ENCODE measurements at regions not wholly inside any gene's neighbourhood (a gene's known extent, or its start where the extent isn't known, plus 50 kb on each side); places are given as distances from the start of the nearest gene placed in this dataset.

- no peak for DNase-seq
- H3K9me3 Mint-ChIP-seq = peaks cover 0 to 11% (median 2%) of the 10 kb centered on the region in 6 donors
- H3K4me1 Mint-ChIP-seq = no peaks in the 10 kb centered on the region
- no peak overlapping the region for H3K4me3 Mint-ChIP-seq
- H3K27ac Mint-ChIP-seq = no peak overlapping the region
- H3K36me3 Mint-ChIP-seq = no peaks in the 10 kb centered on the region
- H3K27me3 Mint-ChIP-seq (ENCODE audit: low read depth in 3 of 3) = peaks cover 0 to 2% (median 0%) of the 10 kb centered on the region in 3 donors
Observed at GRCh38 chr1:69504730-69505252, 62.9 kb upstream of the LRRC7 start.

- Mint-ChIP-seq H3K36me3 (no peaks in the 10 kb centered on the region), H3K9me3 (peaks cover 0 to 11% (median 4%) of the 10 kb centered on the region in 6 donors), H3K27me3 (ENCODE audit: low read depth in 3 of 3) (no peaks in the 10 kb centered on the region), H3K4me3 (no peak overlapping the region), H3K27ac (no peak overlapping the region), H3K4me1 (no peaks in the 10 kb centered on the region)
- no peak for DNase-seq
Observed at GRCh38 chr1:69506311-69506710, 61.4 kb upstream of the LRRC7 start.

GRCh38 chr1:69506721-69507120 lies 61.0 kb upstream of the LRRC7 start:
- DNase-seq = no peak
- H3K36me3 Mint-ChIP-seq = no peaks in the 10 kb centered on the region
- peaks cover 0 to 11% (median 4%) of the 10 kb centered on the region in 6 donors for H3K9me3 Mint-ChIP-seq
- no peaks in the 10 kb centered on the region for H3K4me1 Mint-ChIP-seq
- no peak overlapping the region for H3K4me3 Mint-ChIP-seq
- no peaks in the 10 kb centered on the region for H3K27me3 Mint-ChIP-seq (ENCODE audit: low read depth in 3 of 3)
- no peak overlapping the region for H3K27ac Mint-ChIP-seq

GRCh38 chr1:69510026-69510425 lies 57.7 kb upstream of the LRRC7 start:
- no peak for DNase-seq
- H3K4me3 Mint-ChIP-seq = no peak overlapping the region
- H3K9me3 Mint-ChIP-seq = peaks cover 3 to 22% (median 8%) of the 10 kb centered on the region in 6 donors
- no peaks in the 10 kb centered on the region for H3K4me1 Mint-ChIP-seq
- H3K27me3 Mint-ChIP-seq (ENCODE audit: low read depth in 3 of 3) = no peaks in the 10 kb centered on the region
- no peak overlapping the region for H3K27ac Mint-ChIP-seq
- H3K36me3 Mint-ChIP-seq = no peaks in the 10 kb centered on the region

DNA sequence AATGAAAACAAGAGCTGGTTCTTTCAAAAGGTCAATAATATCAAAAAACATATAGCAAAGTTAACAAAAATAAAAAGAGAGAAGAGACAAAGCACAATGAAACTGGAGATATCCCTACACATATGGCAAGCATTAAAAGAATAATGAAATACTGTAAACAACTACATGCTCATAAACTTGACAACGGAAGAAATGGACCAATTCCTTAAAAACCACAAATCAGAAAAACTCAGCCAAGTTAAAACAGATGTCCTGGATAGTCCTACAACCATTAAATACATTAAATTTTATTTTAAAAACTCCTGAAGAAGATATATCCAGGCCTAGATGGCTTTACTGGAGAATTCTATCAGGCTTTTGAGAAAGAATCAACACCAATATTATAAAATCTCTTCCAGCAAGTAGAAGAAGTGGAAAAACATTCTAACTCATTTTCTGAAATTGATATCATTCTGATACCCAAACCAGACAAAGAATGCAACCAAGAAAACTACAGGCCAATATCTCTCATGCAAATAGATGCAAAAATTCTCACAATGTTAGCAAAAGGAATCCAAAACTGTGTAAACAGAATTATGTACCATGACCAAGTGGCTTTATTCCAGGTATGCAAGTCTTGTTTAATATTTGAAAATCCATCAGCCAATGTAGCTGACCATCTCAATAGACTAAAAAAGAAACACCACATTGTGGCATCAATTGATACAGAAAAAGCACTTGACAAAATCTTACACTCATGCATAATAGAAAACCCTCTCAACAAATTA lies 56.1 kb upstream of the LRRC7 start:
- H3K4me1 Mint-ChIP-seq = no peaks in the 10 kb centered on the region
- no peak for DNase-seq
- no peak overlapping the region for H3K27ac Mint-ChIP-seq
- H3K36me3 Mint-ChIP-seq = no peaks in the 10 kb centered on the region
- H3K4me3 Mint-ChIP-seq = no peak overlapping the region
- H3K27me3 Mint-ChIP-seq (ENCODE audit: low read depth in 3 of 3) = no peaks in the 10 kb centered on the region
- H3K9me3 Mint-ChIP-seq = peaks cover 5 to 18% (median 11%) of the 10 kb centered on the region in 6 donors

DNA sequence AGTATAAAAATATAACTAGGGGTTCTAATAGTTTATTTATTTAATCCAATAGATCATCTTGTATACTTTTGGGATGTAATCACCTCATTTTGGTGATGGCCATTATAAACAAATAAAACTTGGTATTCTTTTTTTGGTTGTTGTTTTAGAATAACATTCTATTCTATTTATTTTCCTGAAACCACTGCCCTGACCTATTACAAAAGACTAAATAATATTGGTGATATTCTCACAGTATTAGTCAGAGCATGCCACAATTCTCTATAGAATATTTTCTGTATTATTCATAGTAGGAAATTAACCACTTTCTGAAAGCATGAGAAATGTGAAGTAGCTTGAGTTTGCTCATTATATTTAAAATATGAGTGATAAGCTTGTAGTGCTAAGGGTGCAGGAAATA lies 54.1 kb upstream of the LRRC7 start:
- Mint-ChIP-seq H3K9me3 (peaks cover 6 to 20% (median 13%) of the 10 kb centered on the region in 6 donors), H3K36me3 (no peaks in the 10 kb centered on the region), H3K27me3 (ENCODE audit: low read depth in 3 of 3) (peaks cover 0 to 3% (median 0%) of the 10 kb centered on the region in 3 donors), H3K4me1 (no peaks in the 10 kb centered on the region), H3K4me3 (no peak overlapping the region), H3K27ac (no peak overlapping the region)
- DNase-seq = no peak

Data from immature natural killer cell (primary cell).